Ishikawa (cell line): ENCODE measurements at regions not wholly inside any gene's neighbourhood (a gene's known extent, or its start where the extent isn't known, plus 50 kb on each side); places are given as distances from the start of the nearest gene placed in this dataset.

Source experiments
- CEBPB ChIP-seq: IDR thresholded peaks from 2 replicates; pipeline ENCODE4 v1.6.1; 2012
- CREB1 ChIP-seq: IDR thresholded peaks from 2 replicates; pipeline ENCODE4 v1.6.1; 2012; ENCODE audit warnings: low read depth
- EGR1 ChIP-seq: IDR thresholded peaks from 2 replicates; pipeline ENCODE4 v1.6.1; 2012
- EP300 ChIP-seq: IDR thresholded peaks from 2 replicates; pipeline ENCODE4 v1.6.1; 2012; ENCODE audit warnings: borderline replicate concordance
- FOXM1 ChIP-seq: IDR thresholded peaks from 2 replicates; pipeline ENCODE4 v1.6.1; 2012; ENCODE audit warnings: low read depth, borderline replicate concordance
- MAX ChIP-seq: IDR thresholded peaks from 2 replicates; pipeline ENCODE4 v1.6.1; 2012
- NFIC ChIP-seq: IDR thresholded peaks from 2 replicates; pipeline ENCODE4 v1.6.1; 2012
- RAD21 ChIP-seq: IDR thresholded peaks from 2 replicates; pipeline ENCODE4 v1.6.1; 2012; ENCODE audit warnings: low read depth
- USF1 ChIP-seq: IDR thresholded peaks from 2 replicates; pipeline ENCODE4 v1.6.1; 2012
- ZBTB7A ChIP-seq: IDR thresholded peaks from 2 replicates; pipeline ENCODE4 v1.6.1; 2012; ENCODE audit warnings: low read depth

- TF ChIP-seq RAD21 (no peak), NFIC (no peak), ZBTB7A (no peak), EP300 (no peak), FOXM1 (no peak), CREB1 (no peak), MAX (no peak), CEBPB (no peak), EGR1 (no peak), USF1 (no peak)
Observed at GRCh38 chr5:117869596-117869995, 1118.8 kb downstream of the DTWD2 start.
